ENCODE measurements at regions not wholly inside any gene's neighbourhood (a gene's known extent, or its start where the extent isn't known, plus 50 kb on each side); places are given as distances from the start of the nearest gene placed in this dataset.

DNA sequence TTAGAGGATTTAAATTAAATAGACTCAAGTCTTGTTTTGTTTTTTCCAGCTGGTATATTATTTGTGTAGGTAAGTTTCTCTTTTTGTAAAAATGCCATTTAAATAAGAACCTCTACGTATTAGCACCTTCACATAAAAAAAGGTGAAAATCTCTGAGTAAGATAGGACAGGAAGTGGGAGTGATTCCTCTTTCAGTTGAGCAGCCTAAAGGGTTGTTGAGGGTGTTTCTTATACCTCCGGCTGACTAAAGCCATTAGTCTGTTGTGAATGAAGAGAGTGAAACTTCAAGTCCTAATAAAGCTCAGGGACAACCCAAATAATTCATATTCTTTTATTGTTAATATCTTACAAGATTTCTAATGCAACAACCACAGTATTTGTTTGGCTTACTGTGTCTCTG, 188.7 kb downstream of the CHRM3 start:
- no peak for DNase-seq (ENCODE audit: low read depth)
- no peak overlapping the region for H3K4me3 ChIP-seq (ENCODE audit: low read depth, low read length)
- TF ChIP-seq MYC (IDR thresholded peaks at IDR 0.05; ENCODE audit: low read depth, low read length) (no peak), POLR2A (IDR thresholded peaks at IDR 0.05; ENCODE audit: extremely low read depth, insufficient read length) (no peak)
- TF ChIP-seq, protein P1, sequence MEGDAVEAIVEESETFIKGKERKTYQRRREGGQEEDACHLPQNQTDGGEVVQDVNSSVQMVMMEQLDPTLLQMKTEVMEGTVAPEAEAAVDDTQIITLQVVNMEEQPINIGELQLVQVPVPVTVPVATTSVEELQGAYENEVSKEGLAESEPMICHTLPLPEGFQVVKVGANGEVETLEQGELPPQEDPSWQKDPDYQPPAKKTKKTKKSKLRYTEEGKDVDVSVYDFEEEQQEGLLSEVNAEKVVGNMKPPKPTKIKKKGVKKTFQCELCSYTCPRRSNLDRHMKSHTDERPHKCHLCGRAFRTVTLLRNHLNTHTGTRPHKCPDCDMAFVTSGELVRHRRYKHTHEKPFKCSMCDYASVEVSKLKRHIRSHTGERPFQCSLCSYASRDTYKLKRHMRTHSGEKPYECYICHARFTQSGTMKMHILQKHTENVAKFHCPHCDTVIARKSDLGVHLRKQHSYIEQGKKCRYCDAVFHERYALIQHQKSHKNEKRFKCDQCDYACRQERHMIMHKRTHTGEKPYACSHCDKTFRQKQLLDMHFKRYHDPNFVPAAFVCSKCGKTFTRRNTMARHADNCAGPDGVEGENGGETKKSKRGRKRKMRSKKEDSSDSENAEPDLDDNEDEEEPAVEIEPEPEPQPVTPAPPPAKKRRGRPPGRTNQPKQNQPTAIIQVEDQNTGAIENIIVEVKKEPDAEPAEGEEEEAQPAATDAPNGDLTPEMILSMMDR (IDR thresholded peaks at IDR 0.05; ENCODE audit: low read depth, low read length), result no peak
- TF ChIP-seq, protein P2, sequence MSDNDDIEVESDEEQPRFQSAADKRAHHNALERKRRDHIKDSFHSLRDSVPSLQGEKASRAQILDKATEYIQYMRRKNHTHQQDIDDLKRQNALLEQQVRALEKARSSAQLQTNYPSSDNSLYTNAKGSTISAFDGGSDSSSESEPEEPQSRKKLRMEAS (IDR thresholded peaks at IDR 0.05; ENCODE audit: low read depth, low read length), result no peak

DNA sequence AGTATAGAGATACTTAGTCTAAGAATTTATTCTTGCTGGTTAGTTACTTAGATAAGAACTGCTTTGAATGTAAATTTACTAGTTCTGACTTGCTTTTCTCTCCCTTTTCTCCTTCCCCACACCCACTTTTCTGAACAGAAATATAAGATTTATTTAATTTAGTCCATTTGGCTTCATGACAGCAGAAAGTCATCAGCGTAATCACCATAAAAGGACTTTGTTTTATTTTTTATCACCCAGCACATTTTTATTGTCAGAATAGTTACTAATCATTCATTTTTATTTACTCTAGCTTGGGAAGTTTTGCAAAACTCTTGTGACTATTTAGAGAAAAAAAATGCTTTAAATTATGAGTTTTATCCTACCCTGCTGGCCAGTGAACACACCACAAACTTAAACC, 197.2 kb downstream of the CHRM3 start:
- DNase-seq (ENCODE audit: low read depth), result no peak
- TF ChIP-seq MYC (IDR thresholded peaks at IDR 0.05; ENCODE audit: low read depth, low read length) (no peak), POLR2A (IDR thresholded peaks at IDR 0.05; ENCODE audit: extremely low read depth, insufficient read length) (no peak)
- TF ChIP-seq, protein P1 (IDR thresholded peaks at IDR 0.05; ENCODE audit: low read depth, low read length), result no peak
- TF ChIP-seq, protein P2 (IDR thresholded peaks at IDR 0.05; ENCODE audit: low read depth, low read length), result no peak
- no peak overlapping the region for H3K4me3 ChIP-seq (ENCODE audit: low read depth, low read length)

DNA sequence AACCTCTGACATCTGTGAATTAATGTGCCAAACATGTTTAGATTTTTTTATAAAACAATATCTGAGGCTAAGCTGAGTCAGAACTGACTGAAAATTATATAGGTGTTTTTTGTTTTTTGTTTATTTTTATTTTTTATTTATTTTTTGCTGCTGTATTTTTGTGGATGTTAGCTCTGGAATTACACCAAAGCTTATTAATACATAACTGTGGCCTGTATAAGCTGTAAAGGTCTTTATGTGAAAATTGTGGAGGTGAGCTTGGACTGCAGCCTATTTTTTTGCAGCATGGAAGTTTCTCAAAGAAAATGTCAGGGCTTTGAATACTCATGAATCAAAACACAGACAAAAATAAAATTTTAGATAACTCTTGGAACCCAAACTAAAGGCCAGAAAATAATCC, 199.8 kb downstream of the CHRM3 start:
- TF ChIP-seq POLR2A (IDR thresholded peaks at IDR 0.05; ENCODE audit: extremely low read depth, insufficient read length) (no peak), MYC (IDR thresholded peaks at IDR 0.05; ENCODE audit: low read depth, low read length) (no peak)
- TF ChIP-seq, protein P2 (IDR thresholded peaks at IDR 0.05; ENCODE audit: low read depth, low read length), result no peak
- TF ChIP-seq, protein P1 (IDR thresholded peaks at IDR 0.05; ENCODE audit: low read depth, low read length), result no peak
- DNase-seq (ENCODE audit: low read depth), result no peak
- H3K4me3 ChIP-seq (ENCODE audit: low read depth, low read length), result no peak overlapping the region

DNA sequence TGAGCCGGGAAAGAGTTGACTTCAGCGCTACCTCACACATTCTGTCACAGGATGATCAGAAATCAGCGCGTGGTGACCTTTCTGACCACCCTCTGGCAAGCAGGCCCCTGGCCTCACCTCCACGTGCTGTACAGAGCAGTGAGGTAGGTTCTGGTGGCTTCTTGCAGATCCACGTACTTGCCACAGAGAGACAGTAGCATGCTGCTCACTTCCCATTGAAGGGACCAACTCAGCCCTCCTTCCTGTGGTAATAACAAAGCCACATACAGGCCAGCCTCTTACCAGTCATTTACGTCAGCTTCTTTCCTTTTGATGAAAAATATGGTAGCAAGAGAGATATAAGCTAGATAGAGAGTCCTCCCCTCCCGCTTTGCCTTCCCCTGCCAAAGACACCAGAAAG, 200.7 kb downstream of the CHRM3 start:
- peak; percentile 12 for DNase-seq (ENCODE audit: low read depth)
- TF ChIP-seq, protein P1 (IDR thresholded peaks at IDR 0.05; ENCODE audit: low read depth, low read length), result no peak
- TF ChIP-seq, protein P2 (IDR thresholded peaks at IDR 0.05; ENCODE audit: low read depth, low read length), result peak; percentile 26; the same call in 1 of the 2 replicates
- H3K4me3 ChIP-seq (ENCODE audit: low read depth, low read length), result no peak overlapping the region

DNA sequence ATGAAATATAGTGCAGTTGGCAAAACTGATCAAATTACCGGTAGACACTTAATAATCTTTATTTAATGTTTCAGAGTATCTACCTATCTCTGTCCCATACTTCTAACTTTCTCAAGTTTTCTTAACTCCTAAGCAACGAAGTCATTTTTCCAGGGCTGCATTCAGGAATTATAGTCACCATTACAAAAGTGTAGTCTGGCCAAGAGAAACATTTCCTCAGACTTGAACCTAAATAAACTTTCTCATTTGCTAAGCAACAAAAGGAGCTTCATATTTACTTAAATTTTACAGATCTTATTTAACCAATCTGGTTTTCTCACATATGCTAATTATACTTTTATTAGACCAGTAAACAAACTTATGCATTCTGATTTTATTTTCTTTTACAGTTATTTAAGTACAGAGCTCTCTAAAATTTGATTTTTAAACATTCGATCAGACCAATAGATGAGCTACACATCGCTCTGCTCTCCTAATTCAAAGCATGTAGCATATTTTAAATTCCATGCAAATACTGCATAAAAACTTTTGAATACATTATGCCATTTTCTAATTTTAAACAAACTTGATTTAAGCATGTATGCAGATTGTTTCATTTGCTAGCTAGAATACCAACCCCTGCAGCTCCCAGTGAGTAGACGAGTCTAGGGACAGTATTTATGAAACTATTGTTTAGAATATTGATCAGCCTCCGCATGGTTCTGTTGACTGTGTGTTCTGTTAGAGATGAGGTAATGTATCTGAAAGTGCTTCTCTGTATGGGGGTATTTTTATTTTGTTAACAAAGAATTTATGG, 201.4 kb downstream of the CHRM3 start:
- H3K4me3 ChIP-seq (ENCODE audit: low read depth, low read length), result no peak overlapping the region
- DNase-seq (ENCODE audit: low read depth), result no peak
- TF ChIP-seq POLR2A (IDR thresholded peaks at IDR 0.05; ENCODE audit: extremely low read depth, insufficient read length) (no peak), MYC (IDR thresholded peaks at IDR 0.05; ENCODE audit: low read depth, low read length) (no peak)
- TF ChIP-seq, protein P1 (IDR thresholded peaks at IDR 0.05; ENCODE audit: low read depth, low read length), result no peak
- TF ChIP-seq, protein P2 (IDR thresholded peaks at IDR 0.05; ENCODE audit: low read depth, low read length), result no peak
